GM12878 (cell line): ENCODE measurements at regions not wholly inside any gene's neighbourhood (a gene's known extent, or its start where the extent isn't known, plus 50 kb on each side); places are given as distances from the start of the nearest gene placed in this dataset.

Experiments
- CEBPB ChIP-seq, 2 experiments: fragments of 150-350 bp in 1 of 2; IDR thresholded peaks; 2 replicates each; pipeline ENCODE4 v1.6.1; 2012 to 2014; ENCODE audit warnings: low read depth in 2 of 2, low read length in 2 of 2, borderline replicate concordance in 1 of 2, inconsistent platforms in 1 of 2
- RAD21 ChIP-seq: IDR thresholded peaks from 2 replicates; pipeline ENCODE4 v1.6.1; 2011; ENCODE audit warnings: mild to moderate bottlenecking, low read depth, low read length, moderate library complexity; ENCODE audit not compliant: insufficient read depth
- SIX5 ChIP-seq: IDR thresholded peaks from 2 replicates; pipeline ENCODE4 v1.6.1; 2011; ENCODE audit warnings: mild to moderate bottlenecking, low read depth, low read length, moderate library complexity; ENCODE audit not compliant: severe bottlenecking
- TARDBP ChIP-seq: IDR thresholded peaks from 2 replicates; pipeline ENCODE4 v1.6.1; 2016; ENCODE audit warnings: borderline replicate concordance
- ZBTB40 ChIP-seq: fragments of 450-650 bp; IDR thresholded peaks from 2 replicates; pipeline ENCODE4 v1.6.1; 2016; ENCODE audit warnings: mild to moderate bottlenecking, moderate library complexity, borderline replicate concordance
- ZNF687 ChIP-seq: fragments of 450-650 bp; IDR thresholded peaks from 2 replicates; pipeline ENCODE4 v1.6.1; 2017; ENCODE audit warnings: mild to moderate bottlenecking, moderate library complexity

DNA sequence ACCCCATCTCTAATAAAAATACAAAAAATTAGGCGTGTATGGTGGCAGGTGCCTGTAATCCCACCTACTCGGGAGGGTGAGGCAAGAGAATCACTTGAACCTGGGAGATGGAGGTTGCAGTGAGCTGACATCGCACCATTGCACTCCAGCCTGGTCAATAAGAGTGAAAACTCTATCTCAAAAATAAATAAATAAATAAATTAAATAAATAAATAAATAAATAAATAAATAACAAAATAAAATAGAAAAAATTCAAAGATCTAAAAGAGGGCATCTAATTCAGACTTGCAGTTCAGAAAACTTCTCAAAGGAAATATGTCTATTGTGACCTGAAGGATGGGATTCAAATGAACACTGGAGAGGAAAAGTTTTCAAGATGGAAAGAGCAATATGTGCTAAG lies 1085.1 kb downstream of the SORCS3 start (continued):
- TF ChIP-seq ZNF687 (no peak), TARDBP (no peak), SIX5 (no peak), ZBTB40 (no peak), CEBPB (IDR thresholded peaks at IDR 0.05; ENCODE audit: borderline replicate concordance in 1 of 2, low read depth in 2 of 2, low read length in 2 of 2) (no peak), RAD21 (no peak)
- TF ChIP-seq, all 136 proteins: peak for 0
